NT2/D1 (cell line): ENCODE measurements at regions not wholly inside any gene's neighbourhood (a gene's known extent, or its start where the extent isn't known, plus 50 kb on each side); places are given as distances from the start of the nearest gene placed in this dataset.

Experiments used
- SUZ12 ChIP-seq: IDR thresholded peaks from 2 replicates; pipeline ENCODE4 v1.6.1; 2011; ENCODE audit not compliant: insufficient read length, insufficient read depth; ENCODE audit errors: extremely low read depth
- YY1 ChIP-seq: IDR thresholded peaks from 2 replicates; pipeline ENCODE4 v1.6.1; 2011; ENCODE audit not compliant: insufficient read length, insufficient read depth

DNA sequence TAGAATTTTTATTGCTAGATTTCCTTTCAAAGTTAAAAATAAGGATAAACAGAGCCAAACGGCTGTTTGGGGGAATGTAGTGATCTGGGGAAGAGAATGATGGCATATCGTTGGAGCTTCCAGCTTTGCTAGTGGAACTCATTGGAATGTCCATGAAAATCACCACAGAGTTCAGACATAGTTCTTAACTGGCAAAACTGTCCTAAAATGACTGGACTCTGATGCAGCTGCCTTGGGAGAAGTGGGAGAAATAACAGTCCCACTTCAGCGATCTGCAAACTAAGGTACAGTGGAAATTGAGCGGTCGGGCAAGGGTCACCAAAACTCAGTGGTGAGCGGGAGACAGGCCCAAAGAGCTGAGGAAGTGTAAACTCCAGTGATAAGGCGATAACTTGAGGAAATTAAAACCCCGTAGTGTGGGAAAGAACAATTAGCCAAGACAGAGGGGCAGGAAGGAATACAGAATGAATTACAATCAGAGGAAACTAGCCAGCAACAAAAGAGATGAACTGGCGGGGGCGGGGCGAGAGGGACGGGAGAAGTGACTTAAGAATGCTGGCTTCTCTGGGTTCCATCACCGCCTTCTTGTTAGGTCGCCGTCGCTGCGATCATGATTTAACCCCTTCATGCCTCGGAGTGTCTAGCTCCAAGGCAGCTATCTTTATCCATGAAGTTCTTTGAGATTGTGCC, 89.8 kb upstream of the ARHGAP29 start:
- TF ChIP-seq YY1: no peak
- no peak for TF ChIP-seq SUZ12
